ENCODE measurements at regions not wholly inside any gene's neighbourhood (a gene's known extent, or its start where the extent isn't known, plus 50 kb on each side); places are given as distances from the start of the nearest gene placed in this dataset.

DNA sequence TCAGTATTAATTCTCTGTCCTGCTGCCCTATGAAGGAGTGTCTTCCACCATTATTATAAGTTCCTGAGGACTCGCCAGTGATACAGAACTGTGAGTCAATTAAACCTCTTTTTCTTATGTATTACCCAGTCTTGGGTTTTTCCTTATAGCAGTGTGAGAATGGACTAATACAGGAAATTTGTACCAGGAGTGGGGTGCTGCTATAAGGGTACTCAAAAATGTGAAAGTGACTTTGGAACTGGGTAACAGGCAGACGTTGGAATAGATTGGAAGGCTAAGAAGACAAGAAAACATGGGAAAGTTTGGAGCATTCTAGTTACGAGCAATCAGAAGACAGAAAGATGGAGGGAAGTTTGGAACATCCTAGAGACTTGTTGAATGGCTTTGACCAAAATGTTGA, 616.7 kb upstream of the EPHA7 start:
- H3K27ac ChIP-seq: no peak overlapping the region

DNA sequence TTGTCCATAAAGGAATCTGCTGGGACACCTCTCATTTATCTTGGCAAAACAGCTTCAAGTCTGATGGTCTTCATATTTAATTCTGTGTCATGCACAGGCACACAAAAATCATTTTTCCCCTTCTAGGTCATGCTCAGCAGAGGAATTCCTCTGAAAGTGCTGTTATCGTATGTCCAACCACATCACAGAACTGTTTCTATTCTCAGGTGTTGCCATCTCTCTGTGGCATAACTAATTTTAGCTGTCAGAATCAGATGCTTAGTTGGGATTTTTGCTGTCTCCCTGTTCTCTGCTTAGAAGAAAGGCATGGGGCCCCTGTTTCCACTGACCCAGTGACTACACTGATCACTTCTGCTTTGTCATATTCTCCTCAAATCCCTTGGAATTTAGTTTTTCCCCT, 608.0 kb upstream of the EPHA7 start:
- TF ChIP-seq, protein P1, sequence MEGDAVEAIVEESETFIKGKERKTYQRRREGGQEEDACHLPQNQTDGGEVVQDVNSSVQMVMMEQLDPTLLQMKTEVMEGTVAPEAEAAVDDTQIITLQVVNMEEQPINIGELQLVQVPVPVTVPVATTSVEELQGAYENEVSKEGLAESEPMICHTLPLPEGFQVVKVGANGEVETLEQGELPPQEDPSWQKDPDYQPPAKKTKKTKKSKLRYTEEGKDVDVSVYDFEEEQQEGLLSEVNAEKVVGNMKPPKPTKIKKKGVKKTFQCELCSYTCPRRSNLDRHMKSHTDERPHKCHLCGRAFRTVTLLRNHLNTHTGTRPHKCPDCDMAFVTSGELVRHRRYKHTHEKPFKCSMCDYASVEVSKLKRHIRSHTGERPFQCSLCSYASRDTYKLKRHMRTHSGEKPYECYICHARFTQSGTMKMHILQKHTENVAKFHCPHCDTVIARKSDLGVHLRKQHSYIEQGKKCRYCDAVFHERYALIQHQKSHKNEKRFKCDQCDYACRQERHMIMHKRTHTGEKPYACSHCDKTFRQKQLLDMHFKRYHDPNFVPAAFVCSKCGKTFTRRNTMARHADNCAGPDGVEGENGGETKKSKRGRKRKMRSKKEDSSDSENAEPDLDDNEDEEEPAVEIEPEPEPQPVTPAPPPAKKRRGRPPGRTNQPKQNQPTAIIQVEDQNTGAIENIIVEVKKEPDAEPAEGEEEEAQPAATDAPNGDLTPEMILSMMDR (conservative IDR thresholded peaks at IDR 0.05): no peak
- TF ChIP-seq ZFX (IDR thresholded peaks at IDR 0.05): no peak
- H3K27ac ChIP-seq: no peak overlapping the region

More for the DNA sequence above, 616.7 kb upstream of the EPHA7 start:
- TF ChIP-seq ZFX (IDR thresholded peaks at IDR 0.05): no peak
- TF ChIP-seq, protein P1 (conservative IDR thresholded peaks at IDR 0.05): no peak

DNA sequence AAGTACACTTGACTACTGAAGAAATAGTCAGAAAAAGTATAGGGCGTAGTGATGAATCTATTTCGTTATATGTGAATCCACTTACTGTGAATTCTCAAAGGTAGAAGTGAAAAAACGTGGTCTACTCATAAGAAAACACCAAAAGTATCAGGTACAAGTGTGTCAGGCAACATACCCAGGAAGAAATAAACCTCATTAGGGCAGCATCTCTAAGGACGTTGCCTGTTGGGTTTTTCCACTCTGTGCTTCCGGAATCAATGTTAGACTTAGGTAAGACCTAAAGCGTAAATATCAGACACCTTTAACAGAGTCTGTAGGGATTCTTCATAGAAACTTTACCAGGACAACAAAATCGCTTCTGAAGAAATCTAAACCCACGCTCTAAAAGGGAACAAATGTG, 607.2 kb upstream of the EPHA7 start:
- TF ChIP-seq, protein P1 (conservative IDR thresholded peaks at IDR 0.05): no peak
- no peak for TF ChIP-seq ZFX (IDR thresholded peaks at IDR 0.05)
- no peak overlapping the region for H3K27ac ChIP-seq

DNA sequence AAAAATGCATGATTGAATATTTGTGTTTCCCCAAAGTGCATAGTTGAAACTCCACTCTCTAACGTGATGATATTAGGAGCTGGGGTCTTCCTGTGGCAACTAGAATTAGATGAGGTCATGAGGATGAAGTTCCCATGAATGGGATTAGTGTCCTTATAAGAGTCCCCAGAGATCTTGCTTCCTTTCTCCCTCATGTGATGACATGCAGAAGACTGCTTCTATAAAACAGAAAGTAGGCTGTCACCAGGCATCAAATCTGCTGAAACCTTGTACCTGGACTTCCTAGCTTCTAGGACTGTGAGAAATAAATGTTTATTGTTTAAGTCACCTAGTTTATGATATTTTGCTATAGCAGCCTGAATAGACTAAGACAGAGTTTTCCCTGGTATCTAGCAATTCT, 586.5 kb upstream of the EPHA7 start:
- no peak for TF ChIP-seq ZFX (IDR thresholded peaks at IDR 0.05)
- TF ChIP-seq, protein P1 (conservative IDR thresholded peaks at IDR 0.05): no peak
- no peak overlapping the region for H3K27ac ChIP-seq

DNA sequence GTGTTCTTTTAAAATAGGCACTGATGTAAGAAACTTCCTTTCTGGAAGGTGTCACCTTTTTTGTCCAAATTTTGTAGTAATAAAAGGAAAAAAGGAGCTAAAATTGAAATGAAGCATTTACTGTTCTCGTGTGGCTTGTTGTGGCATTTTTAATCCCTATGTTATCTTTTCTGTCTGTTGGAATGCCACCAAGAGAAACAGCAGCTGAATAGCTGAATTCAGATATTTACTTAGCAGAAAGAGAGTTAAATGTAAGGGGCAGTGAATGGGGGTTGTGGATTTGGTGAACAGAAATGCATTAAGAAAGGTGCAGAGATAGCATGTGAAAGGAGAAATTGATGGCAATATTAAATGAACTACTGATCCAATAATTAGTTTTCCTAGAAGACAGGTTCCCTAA, 573.6 kb upstream of the EPHA7 start:
- no peak overlapping the region for H3K27ac ChIP-seq
- TF ChIP-seq, protein P1 (conservative IDR thresholded peaks at IDR 0.05): no peak
- no peak for TF ChIP-seq ZFX (IDR thresholded peaks at IDR 0.05)

DNA sequence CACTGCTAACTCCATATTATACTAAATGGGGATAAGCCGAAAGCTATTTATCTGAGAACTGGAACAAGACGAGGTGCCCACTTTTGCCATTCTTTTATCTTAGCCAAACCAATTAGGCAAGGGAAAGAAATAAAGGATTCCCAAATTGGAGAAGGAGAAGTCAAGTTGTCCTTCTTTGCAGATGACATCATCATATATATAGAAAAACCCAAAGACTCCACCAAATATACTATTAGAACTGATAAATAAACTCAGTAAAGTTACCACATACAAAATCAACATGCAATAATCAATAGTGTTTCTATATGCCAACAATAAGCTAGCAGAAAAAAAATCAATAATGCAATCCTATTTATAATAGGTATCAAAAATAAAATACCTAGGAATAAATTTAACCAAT, 570.3 kb upstream of the EPHA7 start:
- H3K27ac ChIP-seq: no peak overlapping the region
- TF ChIP-seq ZFX (IDR thresholded peaks at IDR 0.05): no peak
- TF ChIP-seq, protein P1 (conservative IDR thresholded peaks at IDR 0.05): no peak

DNA sequence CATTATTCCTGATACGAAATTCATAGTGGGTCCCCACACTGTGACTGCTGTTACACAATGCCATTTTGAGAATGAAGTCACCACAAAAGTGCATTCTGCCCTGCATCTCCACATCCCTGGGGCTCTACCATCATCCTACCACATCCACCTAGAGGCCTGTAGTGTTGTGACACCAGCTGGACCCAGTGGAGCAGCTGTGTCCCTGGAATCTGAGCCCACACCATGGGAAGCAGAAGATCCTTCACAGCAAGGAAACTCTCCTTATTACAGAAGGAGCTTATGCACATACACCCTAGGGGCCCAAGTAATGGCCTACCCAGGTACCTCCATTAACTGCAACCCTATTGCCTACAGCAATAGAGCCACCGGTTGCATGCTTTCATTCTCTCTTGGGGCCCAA, 566.6 kb upstream of the EPHA7 start:
- TF ChIP-seq, protein P1 (conservative IDR thresholded peaks at IDR 0.05): no peak
- TF ChIP-seq ZFX (IDR thresholded peaks at IDR 0.05): no peak
- no peak overlapping the region for H3K27ac ChIP-seq
